Peyer's patch (tissue), 4 donors: ENCODE measurements at regions not wholly inside any gene's neighbourhood (a gene's known extent, or its start where the extent isn't known, plus 50 kb on each side); places are given as distances from the start of the nearest gene placed in this dataset.

ENCODE experiments used
- DNase-seq, 3 donors: peaks; one replicate each; pipeline ENCODE4 v3.0.0-alpha.2; 2017 to 2019
- H3K27ac ChIP-seq, 4 donors: fragments of 200-600 bp; sonication (generic); one replicate each; pipeline ENCODE4 v1.5.1; 2016 to 2019
- H3K27me3 ChIP-seq, 2 donors: fragments of 200-600 bp; sonication (generic); one replicate each; pipeline ENCODE4 v1.5.1; 2019
- H3K36me3 ChIP-seq, 3 donors: fragments of 200-600 bp; sonication (generic); one replicate each; pipeline ENCODE4 v1.5.1; 2016 to 2019
- H3K4me1 ChIP-seq, 4 donors: fragments of 200-600 bp; sonication (generic); one replicate each; pipeline ENCODE4 v1.5.1; 2016 to 2019
- H3K4me3 ChIP-seq, 4 donors: fragments of 200-600 bp; sonication (generic); 1 replicate in 3 of 4; 2 replicates in 1 of 4; pipeline ENCODE4 v1.5.1; 2016 to 2019; ENCODE audit warnings: mild to moderate bottlenecking in 1 of 4
- H3K9me3 ChIP-seq, 4 donors: fragments of 200-600 bp; sonication (generic); one replicate each; pipeline ENCODE4 v1.5.1; 2016 to 2019; ENCODE audit warnings: mild to moderate bottlenecking in 1 of 4
- POLR2A ChIP-seq, 2 donors: fragments of 450-650 bp; IDR thresholded peaks; one replicate each; pipeline ENCODE4 v1.5.1; 2017; ENCODE audit warnings: antibody characterized with exemption in 2 of 2, mild to moderate bottlenecking in 2 of 2, moderate library complexity in 2 of 2
- TF ChIP-seq, protein P1 (sequence below), 6 experiments: fragments of 450-650 bp in 4 of 6; fragments of 200-600 bp in 2 of 6; sonication (generic) in 1 of 6; IDR thresholded peaks; one replicate each; pipeline ENCODE4 v1.5.1; 2017 to 2019; ENCODE audit warnings: antibody characterized with exemption in 6 of 6, mild to moderate bottlenecking in 3 of 6, moderate library complexity in 1 of 6

DNA sequence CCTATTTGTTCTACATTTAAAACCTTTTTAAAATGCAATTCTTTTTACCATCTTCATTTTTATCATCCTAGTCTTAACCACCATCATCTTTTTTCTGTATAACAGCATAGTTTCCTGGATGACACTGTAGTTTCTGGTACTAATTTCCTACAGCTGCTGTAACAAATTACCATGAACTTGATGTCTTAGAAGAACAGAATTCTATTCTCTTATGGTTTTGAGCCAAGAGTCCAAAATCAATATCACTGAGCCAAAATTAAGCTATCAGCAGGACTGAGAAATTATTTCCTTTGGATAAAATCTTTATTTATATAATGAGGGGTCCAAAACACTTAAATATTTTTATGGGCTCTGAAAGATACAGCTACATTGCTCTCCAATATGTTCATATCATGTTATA lies 539.3 kb downstream of the METTL4 start:
- Histone ChIP-seq H3K4me3 (no peak overlapping the region), H3K27ac (no peak overlapping the region), H3K4me1 (no peaks in the 10 kb centered on the region), H3K9me3 (no peaks in the 10 kb centered on the region), H3K36me3 (no peaks in the 10 kb centered on the region), H3K27me3 (no peaks in the 10 kb centered on the region)
- no peak for DNase-seq
- TF ChIP-seq, protein P1, sequence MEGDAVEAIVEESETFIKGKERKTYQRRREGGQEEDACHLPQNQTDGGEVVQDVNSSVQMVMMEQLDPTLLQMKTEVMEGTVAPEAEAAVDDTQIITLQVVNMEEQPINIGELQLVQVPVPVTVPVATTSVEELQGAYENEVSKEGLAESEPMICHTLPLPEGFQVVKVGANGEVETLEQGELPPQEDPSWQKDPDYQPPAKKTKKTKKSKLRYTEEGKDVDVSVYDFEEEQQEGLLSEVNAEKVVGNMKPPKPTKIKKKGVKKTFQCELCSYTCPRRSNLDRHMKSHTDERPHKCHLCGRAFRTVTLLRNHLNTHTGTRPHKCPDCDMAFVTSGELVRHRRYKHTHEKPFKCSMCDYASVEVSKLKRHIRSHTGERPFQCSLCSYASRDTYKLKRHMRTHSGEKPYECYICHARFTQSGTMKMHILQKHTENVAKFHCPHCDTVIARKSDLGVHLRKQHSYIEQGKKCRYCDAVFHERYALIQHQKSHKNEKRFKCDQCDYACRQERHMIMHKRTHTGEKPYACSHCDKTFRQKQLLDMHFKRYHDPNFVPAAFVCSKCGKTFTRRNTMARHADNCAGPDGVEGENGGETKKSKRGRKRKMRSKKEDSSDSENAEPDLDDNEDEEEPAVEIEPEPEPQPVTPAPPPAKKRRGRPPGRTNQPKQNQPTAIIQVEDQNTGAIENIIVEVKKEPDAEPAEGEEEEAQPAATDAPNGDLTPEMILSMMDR (IDR thresholded peaks at IDR 0.05), result no peak
- TF ChIP-seq POLR2A (IDR thresholded peaks at IDR 0.05), result no peak

DNA sequence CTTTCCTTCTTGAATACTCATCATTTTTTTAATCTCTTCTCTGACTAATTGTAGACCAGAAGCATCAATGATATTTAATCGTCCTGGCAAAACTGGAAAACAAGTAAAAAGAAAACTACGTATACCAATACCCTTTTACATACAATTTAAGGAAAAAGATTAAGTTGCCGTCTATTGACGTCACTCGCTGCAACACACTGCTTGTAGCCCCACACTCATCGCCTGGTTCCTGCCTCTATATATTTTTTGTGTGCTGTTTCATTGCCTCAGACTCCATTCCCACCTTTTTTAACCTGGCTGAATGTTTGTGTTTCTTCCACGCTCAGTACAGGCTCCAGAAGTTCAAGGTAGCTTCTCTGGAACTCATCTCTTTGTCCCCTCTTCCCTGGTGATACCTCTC lies 536.2 kb downstream of the METTL4 start:
- Histone ChIP-seq H3K27me3 (no peaks in the 10 kb centered on the region), H3K4me3 (no peak overlapping the region), H3K27ac (no peak overlapping the region), H3K4me1 (no peaks in the 10 kb centered on the region), H3K9me3 (no peaks in the 10 kb centered on the region), H3K36me3 (no peaks in the 10 kb centered on the region)
- DNase-seq, result no peak
- TF ChIP-seq, protein P1 (IDR thresholded peaks at IDR 0.05), result no peak
- no peak for TF ChIP-seq POLR2A (IDR thresholded peaks at IDR 0.05)

DNA sequence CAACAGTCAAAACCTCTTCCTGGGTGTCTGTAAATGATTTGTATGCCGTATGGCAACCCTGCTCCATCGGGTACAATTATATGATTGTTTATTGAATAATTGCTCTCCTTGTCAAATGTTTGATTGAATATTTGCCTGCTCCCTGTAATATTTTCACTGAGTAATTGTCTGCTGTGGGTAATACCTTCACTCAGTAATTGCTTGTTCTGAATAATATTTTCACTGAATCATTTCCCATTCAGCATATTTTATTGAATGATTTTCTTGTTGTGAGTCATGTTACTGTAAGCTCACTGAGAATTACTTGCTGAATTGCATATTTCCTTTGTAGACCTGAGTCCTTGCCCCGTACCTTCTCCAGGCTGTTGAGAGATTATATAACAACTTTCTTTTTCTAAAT lies 535.2 kb downstream of the METTL4 start:
- H3K4me1 ChIP-seq, result no peaks in the 10 kb centered on the region
- no peaks in the 10 kb centered on the region for H3K9me3 ChIP-seq
- no peak for DNase-seq
- TF ChIP-seq, protein P1 (IDR thresholded peaks at IDR 0.05), result no peak
- no peak for TF ChIP-seq POLR2A (IDR thresholded peaks at IDR 0.05)
- H3K36me3 ChIP-seq, result no peaks in the 10 kb centered on the region
- H3K4me3 ChIP-seq, result no peak overlapping the region
- no peaks in the 10 kb centered on the region for H3K27me3 ChIP-seq
- H3K27ac ChIP-seq, result no peak overlapping the region

DNA sequence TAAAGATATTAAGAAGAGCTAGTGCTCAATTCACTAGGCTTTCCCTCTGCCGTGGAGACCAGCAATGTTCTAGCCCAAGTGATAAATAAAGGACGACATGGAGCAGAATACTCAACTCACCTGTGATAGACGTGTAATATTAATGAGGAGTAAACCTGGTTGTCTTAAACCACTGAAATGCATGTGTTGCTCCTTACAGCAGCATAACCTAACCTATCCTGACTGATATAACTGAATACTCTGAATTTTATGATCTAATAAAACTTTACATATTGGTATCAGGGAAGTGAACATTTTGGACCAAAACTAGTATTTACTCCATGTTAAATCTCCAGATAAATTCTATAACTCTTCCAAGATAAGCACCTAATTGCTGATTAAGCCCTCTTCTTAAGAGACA lies 531.0 kb downstream of the METTL4 start:
- DNase-seq, result no peak
- no peak overlapping the region for H3K4me3 ChIP-seq
- TF ChIP-seq, protein P1 (IDR thresholded peaks at IDR 0.05), result no peak
- TF ChIP-seq POLR2A (IDR thresholded peaks at IDR 0.05), result no peak
- H3K4me1 ChIP-seq, result no peaks in the 10 kb centered on the region
- H3K27ac ChIP-seq, result no peak overlapping the region
- no peaks in the 10 kb centered on the region for H3K36me3 ChIP-seq
- no peaks in the 10 kb centered on the region for H3K9me3 ChIP-seq
- H3K27me3 ChIP-seq, result no peaks in the 10 kb centered on the region

DNA sequence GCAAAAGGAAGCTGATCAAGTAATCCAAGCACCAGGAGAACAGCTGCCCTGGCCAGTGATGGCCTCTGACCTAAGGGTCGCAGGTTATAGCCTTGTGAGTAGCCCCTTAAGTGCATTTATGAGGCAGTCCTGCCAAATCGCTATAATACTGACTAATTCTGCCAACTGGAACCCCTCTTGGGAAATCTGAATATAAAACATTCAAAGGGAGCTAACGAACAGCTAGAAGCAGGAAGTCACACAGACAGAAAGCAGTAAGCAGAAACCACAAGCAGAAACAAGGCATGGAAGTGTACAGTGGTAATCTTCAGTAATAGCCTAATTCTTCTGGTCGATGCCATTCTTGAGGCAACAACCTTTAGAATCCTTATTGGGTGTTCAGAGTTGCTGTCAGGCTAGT lies 521.3 kb downstream of the METTL4 start:
- H3K4me3 ChIP-seq, result no peak overlapping the region
- H3K4me1 ChIP-seq, result no peaks in the 10 kb centered on the region
- DNase-seq, result no peak
- no peaks in the 10 kb centered on the region for H3K27me3 ChIP-seq
- no peaks in the 10 kb centered on the region for H3K36me3 ChIP-seq
- H3K27ac ChIP-seq, result no peak overlapping the region
- H3K9me3 ChIP-seq, result no peaks in the 10 kb centered on the region
- no peak for TF ChIP-seq POLR2A (IDR thresholded peaks at IDR 0.05)
- TF ChIP-seq, protein P1 (IDR thresholded peaks at IDR 0.05), result no peak

DNA sequence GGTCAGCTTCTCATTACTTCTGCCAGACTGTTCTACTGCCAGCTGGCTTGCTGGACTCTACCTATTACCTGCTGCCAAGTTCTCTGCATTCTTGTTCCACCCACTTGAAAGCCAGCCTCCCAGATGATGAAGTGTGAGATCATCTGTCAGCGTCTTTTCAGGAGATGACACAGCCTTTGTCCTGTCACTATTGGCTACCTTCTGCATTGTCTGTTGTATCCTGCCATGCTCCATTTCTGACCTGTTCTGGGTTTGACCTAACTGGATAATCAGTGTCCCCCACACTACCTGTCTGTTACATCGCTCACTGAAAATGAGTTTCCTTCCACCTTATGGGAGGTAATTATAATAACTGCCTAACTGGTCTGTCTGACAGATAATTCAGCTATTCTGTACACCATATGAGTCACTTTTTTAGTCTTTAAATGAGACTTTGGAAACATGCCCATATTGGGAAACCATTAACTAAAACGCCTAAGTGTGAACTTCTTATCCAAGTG lies 520.6 kb downstream of the METTL4 start:
- TF ChIP-seq POLR2A (IDR thresholded peaks at IDR 0.05), result no peak
- TF ChIP-seq, protein P1 (IDR thresholded peaks at IDR 0.05), result no peak
- no peak overlapping the region for H3K27ac ChIP-seq
- DNase-seq, result no peak
- H3K9me3 ChIP-seq, result no peaks in the 10 kb centered on the region
- no peaks in the 10 kb centered on the region for H3K27me3 ChIP-seq
- no peaks in the 10 kb centered on the region for H3K36me3 ChIP-seq
- no peaks in the 10 kb centered on the region for H3K4me1 ChIP-seq
- H3K4me3 ChIP-seq, result no peak overlapping the region
